ENCODE measurements at regions not wholly inside any gene's neighbourhood (a gene's known extent, or its start where the extent isn't known, plus 50 kb on each side); places are given as distances from the start of the nearest gene placed in this dataset.
A peak's percentile ranks its signal among the peaks of the same experiment; 100 is the strongest.

DNA sequence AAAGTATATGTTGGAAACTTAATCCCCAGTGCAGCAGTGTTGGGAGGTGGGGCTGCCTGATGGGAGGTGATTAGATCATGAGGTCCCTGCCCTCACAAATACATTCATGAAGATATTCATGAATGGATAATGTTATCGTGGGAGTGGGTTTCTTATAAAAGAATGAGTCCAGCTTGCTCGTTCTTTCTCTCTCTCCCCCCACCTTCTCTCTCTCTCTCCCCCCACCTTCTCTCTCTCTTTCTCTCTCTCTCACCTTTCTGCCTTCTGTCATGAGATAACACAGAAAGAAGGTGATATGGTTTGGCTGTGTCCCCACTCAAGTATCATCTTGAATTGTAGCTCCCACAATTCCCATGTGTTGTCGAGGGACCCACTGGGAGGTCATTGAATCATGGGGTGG, 66.7 kb upstream of the NUP50 start:
- Histone ChIP-seq H3K27me3 (replicated peaks in 1 of 7) (peaks cover 0 to 65% (median 4%) of the 10 kb centered on the region in 7 donors), H3K4me3 (no peak overlapping the region), H3K9me3 (peaks cover 0 to 14% (median 11%) of the 10 kb centered on the region in 8 donors), H3K36me3 (no peaks in the 10 kb centered on the region), H3K27ac (no peak overlapping the region), H3K4me1 (peaks cover 0 to 11% (median 1%) of the 10 kb centered on the region in 6 donors)
- TF ChIP-seq POLR2AphosphoS5 (IDR thresholded peaks at IDR 0.05) (no peak), POLR2A (IDR thresholded peaks at IDR 0.05) (no peak)
- TF ChIP-seq, protein P1, sequence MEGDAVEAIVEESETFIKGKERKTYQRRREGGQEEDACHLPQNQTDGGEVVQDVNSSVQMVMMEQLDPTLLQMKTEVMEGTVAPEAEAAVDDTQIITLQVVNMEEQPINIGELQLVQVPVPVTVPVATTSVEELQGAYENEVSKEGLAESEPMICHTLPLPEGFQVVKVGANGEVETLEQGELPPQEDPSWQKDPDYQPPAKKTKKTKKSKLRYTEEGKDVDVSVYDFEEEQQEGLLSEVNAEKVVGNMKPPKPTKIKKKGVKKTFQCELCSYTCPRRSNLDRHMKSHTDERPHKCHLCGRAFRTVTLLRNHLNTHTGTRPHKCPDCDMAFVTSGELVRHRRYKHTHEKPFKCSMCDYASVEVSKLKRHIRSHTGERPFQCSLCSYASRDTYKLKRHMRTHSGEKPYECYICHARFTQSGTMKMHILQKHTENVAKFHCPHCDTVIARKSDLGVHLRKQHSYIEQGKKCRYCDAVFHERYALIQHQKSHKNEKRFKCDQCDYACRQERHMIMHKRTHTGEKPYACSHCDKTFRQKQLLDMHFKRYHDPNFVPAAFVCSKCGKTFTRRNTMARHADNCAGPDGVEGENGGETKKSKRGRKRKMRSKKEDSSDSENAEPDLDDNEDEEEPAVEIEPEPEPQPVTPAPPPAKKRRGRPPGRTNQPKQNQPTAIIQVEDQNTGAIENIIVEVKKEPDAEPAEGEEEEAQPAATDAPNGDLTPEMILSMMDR (IDR thresholded peaks at IDR 0.05 in 8 of 11, conservative IDR thresholded peaks at IDR 0.05 in 3 of 11): no peak
- intact Hi-C loops (cut with DNase I; ENCODE audit: low total_unique reads): no loop called here
- 81 to 91% (median 91%) methylated on average over 3 of the region's 3 CpGs for WGBS, 5 donors
- no peak for DNase-seq

- H3K4me1 ChIP-seq: peaks cover 0 to 15% (median 2%) of the 10 kb centered on the region in 6 donors
- WGBS, 5 donors: 83 to 94% (median 90%) methylated on average over 8 of the region's 8 CpGs
- no peaks in the 10 kb centered on the region for H3K36me3 ChIP-seq
- no peak for TF ChIP-seq POLR2A (IDR thresholded peaks at IDR 0.05)
- TF ChIP-seq, protein P1 (IDR thresholded peaks at IDR 0.05 in 8 of 11, conservative IDR thresholded peaks at IDR 0.05 in 3 of 11): no peak
- no peak for TF ChIP-seq POLR2AphosphoS5 (IDR thresholded peaks at IDR 0.05)
- peaks cover 0 to 4% (median 3%) of the 10 kb centered on the region in 8 donors for H3K9me3 ChIP-seq
- no peak overlapping the region for H3K27ac ChIP-seq
- intact Hi-C loops (cut with DNase I; ENCODE audit: low total_unique reads): no loop called here
- H3K4me3 ChIP-seq: no peak overlapping the region
- peaks cover 0 to 74% (median 4%) of the 10 kb centered on the region in 7 donors for H3K27me3 ChIP-seq (replicated peaks in 1 of 7)
- DNase-seq: no peak
Observed at GRCh38 chr22:45098056-45098455, 65.7 kb upstream of the NUP50 start.

- TF ChIP-seq, protein P1 (IDR thresholded peaks at IDR 0.05 in 8 of 11, conservative IDR thresholded peaks at IDR 0.05 in 3 of 11): no peak
- no peak for TF ChIP-seq POLR2AphosphoS5 (IDR thresholded peaks at IDR 0.05)
- TF ChIP-seq POLR2A (IDR thresholded peaks at IDR 0.05): no peak
- Histone ChIP-seq H3K27ac (no peak overlapping the region), H3K27me3 (replicated peaks in 1 of 7) (peaks cover 0 to 68% (median 4%) of the 10 kb centered on the region in 7 donors), H3K4me1 (peaks cover 0 to 18% (median 2%) of the 10 kb centered on the region in 6 donors), H3K36me3 (no peaks in the 10 kb centered on the region), H3K4me3 (no peak overlapping the region), H3K9me3 (no peaks in the 10 kb centered on the region)
- no peak for DNase-seq
- 71 to 91% (median 86%) methylated on average over 9 of the region's 9 CpGs for WGBS, 5 donors
- intact Hi-C loops (cut with DNase I; ENCODE audit: low total_unique reads): no loop called here
Observed at GRCh38 chr22:45099961-45100360, 63.8 kb upstream of the NUP50 start.

GRCh38 chr22:45101515-45102227, 62.1 kb upstream of the NUP50 start:
- no peak overlapping the region for H3K27ac ChIP-seq
- DNase-seq: peak; percentile 79
- H3K27me3 ChIP-seq (replicated peaks in 1 of 7): peaks cover 0 to 59% (median 0%) of the 10 kb centered on the region in 7 donors
- no peaks in the 10 kb centered on the region for H3K9me3 ChIP-seq
- intact Hi-C loops (cut with DNase I; ENCODE audit: low total_unique reads): no loop called here
- WGBS, 5 donors: 41 to 63% (median 47%) methylated on average over 18 of the region's 18 CpGs
- H3K4me1 ChIP-seq: peaks cover 0 to 12% (median 2%) of the 10 kb centered on the region in 6 donors
- H3K36me3 ChIP-seq: no peaks in the 10 kb centered on the region
- no peak for TF ChIP-seq POLR2A (IDR thresholded peaks at IDR 0.05)
- TF ChIP-seq POLR2AphosphoS5 (IDR thresholded peaks at IDR 0.05): peak in 1 of 3 donors; percentile 52
- TF ChIP-seq, protein P1 (IDR thresholded peaks at IDR 0.05 in 8 of 11, conservative IDR thresholded peaks at IDR 0.05 in 3 of 11): peak in 10 of 11 experiments; percentile 17 to 64 (median 44)
- no peak overlapping the region for H3K4me3 ChIP-seq
